Natural killer cell (primary cell): ENCODE measurements at regions not wholly inside any gene's neighbourhood (a gene's known extent, or its start where the extent isn't known, plus 50 kb on each side); places are given as distances from the start of the nearest gene placed in this dataset.

Experiments used
- ATAC-seq, 3 donors: fragments of 150-1000 bp in 2 of 3; fragments of 200-7000 bp in 1 of 3; cut with Tn5 transposase; 1 replicate in 1 of 3; 2 replicates in 2 of 3; pipeline ENCODE4 v1.10.0; 2021; ENCODE audit warnings: mild to moderate bottlenecking in 2 of 3, moderate library complexity in 2 of 3
- DNase-seq, 2 donors: peaks; one replicate each; pipeline versions ENCODE4 v3.0.0 to v3.0.0-alpha.2; 2013 to 2021; ENCODE audit warnings: mixed read lengths in 1 of 2
- H3K27ac ChIP-seq: one replicate; pipeline ENCODE4 v1.5.1; 2013; ENCODE audit warnings: mild to moderate bottlenecking, low read length
- H3K27me3 ChIP-seq: one replicate; pipeline ENCODE4 v1.6.1; 2013; ENCODE audit warnings: low read length; ENCODE audit not compliant: control insufficient read depth, insufficient read depth
- H3K36me3 ChIP-seq: one replicate; pipeline ENCODE4 v1.6.1; 2013; ENCODE audit warnings: low read length; ENCODE audit not compliant: control insufficient read depth, insufficient read depth
- H3K4me1 ChIP-seq: one replicate; pipeline ENCODE4 v1.6.1; 2013; ENCODE audit warnings: low read length; ENCODE audit not compliant: control insufficient read depth, insufficient read depth
- H3K4me3 ChIP-seq: one replicate; pipeline ENCODE4 v1.5.1; 2013; ENCODE audit warnings: low read length
- H3K9me3 ChIP-seq: one replicate; pipeline ENCODE4 v1.6.1; 2013; ENCODE audit warnings: low read length; ENCODE audit not compliant: control insufficient read depth, insufficient read depth
- H3K27ac Mint-ChIP-seq, 2 donors: one replicate each; pipeline ENCODE4 v1.8.0; 2022; ENCODE audit warnings: mild to moderate bottlenecking in 2 of 2, mixed read lengths in 2 of 2, moderate library complexity in 1 of 2
- H3K27me3 Mint-ChIP-seq, 2 donors: one replicate each; pipeline ENCODE4 v1.8.0; 2022; ENCODE audit warnings: low read depth in 2 of 2, mixed read lengths in 2 of 2
- H3K36me3 Mint-ChIP-seq: one replicate; pipeline ENCODE4 v1.8.0; 2022; ENCODE audit warnings: mixed read lengths
- H3K4me1 Mint-ChIP-seq, 2 donors: one replicate each; pipeline ENCODE4 v1.8.0; 2022; ENCODE audit warnings: mixed read lengths in 2 of 2
- H3K4me3 Mint-ChIP-seq: one replicate; pipeline ENCODE4 v1.8.0; 2022; ENCODE audit warnings: mild to moderate bottlenecking, moderate library complexity, mixed read lengths
- H3K9me3 Mint-ChIP-seq, 2 donors: one replicate each; pipeline ENCODE4 v1.8.0; 2022; ENCODE audit warnings: mixed read lengths in 2 of 2
- CTCF ChIP-seq: fragments of 200-600 bp; IDR thresholded peaks from one replicate; pipeline ENCODE4 v1.8.0; 2022; ENCODE audit warnings: antibody characterized with exemption
- WGBS: methylation state at CpG from one replicate; pipeline ENCODE4 v1.1.7; 2013; ENCODE audit warnings: missing lambda C conversion rate; ENCODE audit not compliant: insufficient coverage; 5-methylcytosine and 5-hydroxymethylcytosine counted together
- intact Hi-C: fragments of 100-400 bp; cut with micrococcal nuclease; formaldehyde crosslinking; loops from one replicate; pipeline ENCODE4 v1.14.2; 2022

- no peak for DNase-seq
- 70% methylated on average over 3 of the region's 3 CpGs for WGBS
- no peaks in the 10 kb centered on the region for H3K27me3 ChIP-seq
- ATAC-seq, result no peak
- Mint-ChIP-seq H3K36me3 (no peaks in the 10 kb centered on the region), H3K9me3 (no peaks in the 10 kb centered on the region), H3K4me3 (no peak overlapping the region), H3K4me1 (no peaks in the 10 kb centered on the region), H3K27ac (no peak overlapping the region), H3K27me3 (peaks cover 8 to 9% of the 10 kb centered on the region in 2 donors)
- intact Hi-C loops, result no loop called here
- H3K4me3 ChIP-seq, result no peak overlapping the region
- no peak for TF ChIP-seq CTCF
- no peaks in the 10 kb centered on the region for H3K4me1 ChIP-seq
- H3K27ac ChIP-seq, result no peak overlapping the region
- no peaks in the 10 kb centered on the region for H3K36me3 ChIP-seq
- no peaks in the 10 kb centered on the region for H3K9me3 ChIP-seq
Observed at GRCh38 chr10:61271127-61271780, 181.9 kb downstream of the TMEM26 start.

- Mint-ChIP-seq H3K27me3 (peaks cover 16 to 19% of the 10 kb centered on the region in 2 donors), H3K9me3 (peaks cover 0 to 7% of the 10 kb centered on the region in 2 donors), H3K4me3 (no peak overlapping the region), H3K4me1 (no peaks in the 10 kb centered on the region), H3K36me3 (no peaks in the 10 kb centered on the region), H3K27ac (no peak overlapping the region)
- H3K27me3 ChIP-seq, result no peaks in the 10 kb centered on the region
- intact Hi-C loops, result no loop called here
- no peak for ATAC-seq
- TF ChIP-seq CTCF, result no peak
- no peaks in the 10 kb centered on the region for H3K4me1 ChIP-seq
- DNase-seq, result no peak
- 100% methylated on average over 1 of the region's 1 CpG for WGBS
- no peak overlapping the region for H3K27ac ChIP-seq
- no peaks in the 10 kb centered on the region for H3K9me3 ChIP-seq
- H3K36me3 ChIP-seq, result no peaks in the 10 kb centered on the region
- H3K4me3 ChIP-seq, result no peak overlapping the region
Observed at GRCh38 chr10:61263518-61263917, 189.7 kb downstream of the TMEM26 start.

GRCh38 chr10:61262486-61263261 is 190.5 kb downstream of the TMEM26 start:
- no peak for ATAC-seq
- 100% methylated on average over 1 of the region's 3 CpGs for WGBS
- no peak overlapping the region for H3K4me3 Mint-ChIP-seq

More at GRCh38 chr10:61262486-61263261, 190.5 kb downstream of the TMEM26 start:
- H3K27ac Mint-ChIP-seq, result no peak overlapping the region
- no peak overlapping the region for H3K4me3 ChIP-seq
- H3K27me3 ChIP-seq, result no peaks in the 10 kb centered on the region
- H3K36me3 ChIP-seq, result no peaks in the 10 kb centered on the region
- no peaks in the 10 kb centered on the region for H3K4me1 Mint-ChIP-seq
- no peak for DNase-seq
- H3K9me3 Mint-ChIP-seq, result peaks cover 0 to 7% of the 10 kb centered on the region in 2 donors
- no peak overlapping the region for H3K27ac ChIP-seq
- H3K9me3 ChIP-seq, result no peaks in the 10 kb centered on the region
- H3K36me3 Mint-ChIP-seq, result no peaks in the 10 kb centered on the region
- no peaks in the 10 kb centered on the region for H3K4me1 ChIP-seq
- no peak for TF ChIP-seq CTCF
- H3K27me3 Mint-ChIP-seq, result peaks cover 16 to 19% of the 10 kb centered on the region in 2 donors
- intact Hi-C loops, result no loop called here
